Activated CD4-positive, alpha-beta T cell treated with anti-CD3 and anti-CD28 coated beads, Interleukin-2, amount 10 ng/mL, durations not matched to agents 7 days and 5 days (primary cell): ENCODE measurements at regions not wholly inside any gene's neighbourhood (a gene's known extent, or its start where the extent isn't known, plus 50 kb on each side); places are given as distances from the start of the nearest gene placed in this dataset.
"Not testable (repeated sequence)": the region's sequence is repeated elsewhere in the genome, so short reads cannot be mapped to it uniquely, and the experiment has no call there.

Experiments used
- CTCF ChIA-PET: fragments of 350-600 bp; sonication (Branson Sonifier 250); formaldehyde crosslinking; loops from one replicate; lab custom pipeline; 2021; ENCODE audit warnings: antibody characterized with exemption; lab: Charles Lee
- POLR2A ChIA-PET: fragments of 350-600 bp; sonication (Branson Sonifier 250); formaldehyde crosslinking; loops from one replicate; lab custom pipeline; 2021; ENCODE audit warnings: antibody characterized with exemption; lab: Charles Lee
- DNase-seq: peaks from one replicate; pipeline ENCODE4 v3.0.0-alpha.2; 2020
- H3K27ac Mint-ChIP-seq: one replicate; pipeline ENCODE4 v1.8.0; 2021; ENCODE audit warnings: mild to moderate bottlenecking, moderate library complexity, mixed read lengths
- H3K27me3 Mint-ChIP-seq: one replicate; pipeline ENCODE4 v1.8.0; 2021; ENCODE audit warnings: mixed read lengths
- H3K36me3 Mint-ChIP-seq: one replicate; pipeline ENCODE4 v1.8.0; 2021; ENCODE audit warnings: low read depth, mixed read lengths
- H3K4me1 Mint-ChIP-seq: one replicate; pipeline ENCODE4 v1.8.0; 2021; ENCODE audit warnings: mixed read lengths
- H3K4me3 Mint-ChIP-seq: one replicate; pipeline ENCODE4 v1.8.0; 2021; ENCODE audit warnings: mild to moderate bottlenecking, moderate library complexity, mixed read lengths
- H3K9me3 Mint-ChIP-seq: one replicate; pipeline ENCODE4 v1.8.0; 2021; ENCODE audit warnings: mixed read lengths

DNA sequence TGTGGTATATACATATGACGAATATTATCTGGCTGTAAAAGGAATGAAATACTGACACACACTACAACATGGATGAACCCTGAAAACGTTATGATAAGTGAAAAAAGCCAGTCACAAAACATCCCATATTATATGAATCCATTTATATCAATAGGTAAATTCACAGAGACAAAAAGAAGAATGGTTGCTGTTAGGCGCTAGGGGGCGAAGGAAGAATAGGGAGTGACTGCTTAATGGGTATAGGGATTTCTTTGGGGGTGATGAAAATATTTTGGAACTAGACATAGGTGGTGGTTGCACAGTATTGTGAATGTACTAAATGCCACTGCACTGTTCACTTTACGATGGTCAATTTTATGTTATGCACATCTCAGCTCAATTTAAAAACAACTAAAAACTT lies 96.4 kb upstream of the EGFL6 start:
- Mint-ChIP-seq H3K27me3 (no peaks in the 10 kb centered on the region), H3K9me3 (no peaks in the 10 kb centered on the region), H3K4me3 (no peak overlapping the region), H3K4me1 (peaks cover 32% of the 10 kb centered on the region), H3K36me3 (peaks cover 4% of the 10 kb centered on the region), H3K27ac (peak overlapping the region; percentile 96)
- DNase-seq: no peak
- ChIA-PET CTCF (interaction anchor here (1.1 to 1.8 kb wide), 2 partner anchors 16 to 526 kb away, joined by 4 to 5 read pairs; no protein-coding TSS in a partner anchor), POLR2A (no interaction called here)

DNA sequence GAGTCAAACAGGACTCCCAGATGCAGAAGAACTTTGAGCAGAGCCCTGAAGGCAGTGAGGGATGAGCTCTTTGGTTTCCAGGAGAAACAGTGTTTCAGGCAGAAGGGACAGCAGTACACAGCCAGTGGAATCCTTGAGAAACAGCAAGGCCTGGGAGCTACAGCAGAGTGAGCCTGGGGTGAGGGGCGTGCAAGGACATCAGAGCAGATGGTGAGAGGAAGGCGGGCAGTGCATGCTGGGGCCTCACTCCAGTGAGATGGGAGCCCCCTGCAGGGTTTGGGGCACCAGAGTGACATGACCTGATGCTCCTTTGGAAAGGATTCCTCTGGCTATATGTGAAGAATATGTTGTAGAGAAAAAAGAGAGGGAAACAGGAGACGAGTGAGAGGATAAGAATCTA lies 98.1 kb upstream of the EGFL6 start:
- H3K27ac Mint-ChIP-seq: no peak overlapping the region
- peaks cover 4% of the 10 kb centered on the region for H3K36me3 Mint-ChIP-seq
- ChIA-PET POLR2A (no interaction called here), CTCF (interaction anchor here (1.5 kb wide), 2 partner anchors 10 to 525 kb away, joined by 3 read pairs; no protein-coding TSS in a partner anchor)
- no peak overlapping the region for H3K4me3 Mint-ChIP-seq
- H3K4me1 Mint-ChIP-seq: peaks cover 32% of the 10 kb centered on the region
- H3K27me3 Mint-ChIP-seq: no peaks in the 10 kb centered on the region
- H3K9me3 Mint-ChIP-seq: no peaks in the 10 kb centered on the region
- no peak for DNase-seq

DNA sequence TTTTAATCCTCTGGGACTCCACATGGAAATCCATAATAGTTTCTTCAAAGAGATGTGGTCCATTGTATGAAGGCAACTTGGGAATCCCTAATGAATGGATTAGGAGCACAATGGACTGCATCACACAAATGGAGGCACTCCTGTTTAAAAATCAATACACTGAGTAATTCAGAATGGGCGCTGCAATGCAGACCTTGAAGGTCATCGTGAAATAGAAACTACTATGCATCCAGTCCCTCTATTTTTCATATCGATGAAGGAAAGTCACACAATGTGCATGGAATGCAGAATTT lies 98.8 kb upstream of the EGFL6 start:
- H3K9me3 Mint-ChIP-seq: no peaks in the 10 kb centered on the region
- ChIA-PET POLR2A (no interaction called here), CTCF (interaction anchor here (1.5 kb wide), 1 partner anchor 10 kb away, joined by 3 read pairs; no protein-coding TSS in a partner anchor)
- H3K27me3 Mint-ChIP-seq: no peaks in the 10 kb centered on the region
- no peak for DNase-seq
- H3K4me3 Mint-ChIP-seq: no peak overlapping the region
- H3K4me1 Mint-ChIP-seq: peaks cover 32% of the 10 kb centered on the region
- H3K36me3 Mint-ChIP-seq: peaks cover 4% of the 10 kb centered on the region
- no peak overlapping the region for H3K27ac Mint-ChIP-seq

DNA sequence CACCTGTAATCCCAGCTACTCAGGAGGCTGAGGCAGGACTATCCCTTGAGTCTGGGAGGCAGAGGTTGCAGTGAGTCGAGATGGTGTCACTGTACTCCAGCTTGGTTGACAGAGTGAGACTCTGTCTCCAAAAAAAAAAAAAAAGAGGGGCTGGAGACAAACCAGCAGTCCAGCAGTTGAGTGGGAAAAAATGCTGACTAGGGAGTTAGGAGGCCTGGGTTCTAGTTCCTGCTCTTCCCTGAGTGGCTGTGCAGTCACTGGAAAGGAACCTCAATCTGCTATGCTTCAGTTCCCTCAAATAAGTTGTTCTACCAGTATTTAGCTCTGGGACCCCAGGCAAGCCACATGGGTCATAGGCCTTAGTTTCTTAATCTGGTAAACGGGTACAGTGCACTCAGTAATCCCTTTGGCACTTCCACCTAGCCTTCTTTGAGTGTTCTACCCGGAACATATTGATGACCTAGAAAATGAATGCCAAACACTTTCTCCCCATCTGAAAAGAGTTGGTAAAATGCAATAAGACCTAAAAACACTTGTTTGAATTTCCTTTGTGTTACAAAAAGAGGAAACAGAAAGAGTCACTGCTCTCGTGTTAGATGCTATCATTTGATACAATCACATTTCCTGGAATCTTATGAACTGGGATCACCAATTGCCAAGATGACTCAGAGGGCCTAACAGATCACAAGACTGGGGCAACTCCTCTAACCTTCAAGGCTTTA lies 99.3 kb upstream of the EGFL6 start:
- Mint-ChIP-seq H3K4me3 (no peak overlapping the region), H3K36me3 (peaks cover 4% of the 10 kb centered on the region), H3K27me3 (no peaks in the 10 kb centered on the region), H3K4me1 (peaks cover 32% of the 10 kb centered on the region), H3K27ac (no peak overlapping the region), H3K9me3 (no peaks in the 10 kb centered on the region)
- ChIA-PET POLR2A (no interaction called here), CTCF (interaction anchor here (0.7 kb wide), 1 partner anchor 18 kb away, joined by 3 read pairs; no protein-coding TSS in a partner anchor)
- DNase-seq: no peak

DNA sequence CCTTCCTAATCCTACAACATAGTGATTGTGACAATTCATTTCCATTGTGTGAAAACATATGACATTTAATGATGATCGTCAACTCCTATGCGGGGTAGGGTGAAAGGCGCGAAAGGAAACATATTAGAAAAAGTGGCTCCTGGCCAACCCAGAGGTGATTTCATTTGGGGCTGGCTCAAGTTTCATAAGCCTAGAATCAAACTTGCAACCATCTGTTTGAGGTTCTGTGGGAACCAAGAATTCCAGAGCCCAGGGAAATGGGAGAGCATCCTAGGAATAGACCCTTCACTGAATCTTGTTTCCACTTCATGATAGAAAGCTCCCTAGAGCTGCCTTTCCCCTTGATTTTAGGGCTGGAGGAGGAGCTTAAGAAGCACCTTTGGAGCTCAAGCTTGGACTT lies 101.3 kb upstream of the EGFL6 start:
- CTCF ChIA-PET: no interaction called here

DNA sequence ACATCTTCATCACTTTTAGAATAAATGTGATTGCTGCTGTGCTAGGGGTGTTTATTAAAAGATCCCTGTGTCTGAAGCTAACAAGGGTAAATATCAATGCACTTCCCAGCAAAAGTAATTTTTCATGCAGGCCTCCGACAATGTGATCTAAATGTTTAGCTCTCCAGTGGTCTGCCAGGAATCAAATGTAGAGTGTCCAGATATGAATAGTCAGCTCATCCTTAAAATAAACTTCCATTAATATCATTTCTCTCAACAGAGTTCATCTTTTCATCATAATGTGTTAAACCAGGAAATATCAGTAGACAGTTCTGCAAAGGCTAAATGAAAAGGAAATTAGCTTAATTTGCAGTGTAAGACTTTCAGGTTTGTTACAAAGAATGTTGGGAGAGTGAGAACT lies 102.2 kb upstream of the EGFL6 start:
- ChIA-PET CTCF (interaction anchor here (0.6 to 1.4 kb wide), 2 partner anchors 18 to 454 kb away, joined by 3 to 4 read pairs; no protein-coding TSS in a partner anchor), POLR2A (no interaction called here)
- no peak for DNase-seq
- Mint-ChIP-seq H3K9me3 (peaks cover 9% of the 10 kb centered on the region), H3K27me3 (no peaks in the 10 kb centered on the region), H3K36me3 (peaks cover 2% of the 10 kb centered on the region), H3K27ac (no peak overlapping the region), H3K4me3 (no peak overlapping the region), H3K4me1 (peaks cover 11% of the 10 kb centered on the region)

More for the DNA sequence above, 101.3 kb upstream of the EGFL6 start:
- Mint-ChIP-seq H3K4me1 (peaks cover 14% of the 10 kb centered on the region), H3K27me3 (no peaks in the 10 kb centered on the region), H3K4me3 (no peak overlapping the region), H3K27ac (no peak overlapping the region), H3K36me3 (no peaks in the 10 kb centered on the region), H3K9me3 (peaks cover under 1% of the 10 kb centered on the region)
- POLR2A ChIA-PET: no interaction called here
- DNase-seq: no peak

DNA sequence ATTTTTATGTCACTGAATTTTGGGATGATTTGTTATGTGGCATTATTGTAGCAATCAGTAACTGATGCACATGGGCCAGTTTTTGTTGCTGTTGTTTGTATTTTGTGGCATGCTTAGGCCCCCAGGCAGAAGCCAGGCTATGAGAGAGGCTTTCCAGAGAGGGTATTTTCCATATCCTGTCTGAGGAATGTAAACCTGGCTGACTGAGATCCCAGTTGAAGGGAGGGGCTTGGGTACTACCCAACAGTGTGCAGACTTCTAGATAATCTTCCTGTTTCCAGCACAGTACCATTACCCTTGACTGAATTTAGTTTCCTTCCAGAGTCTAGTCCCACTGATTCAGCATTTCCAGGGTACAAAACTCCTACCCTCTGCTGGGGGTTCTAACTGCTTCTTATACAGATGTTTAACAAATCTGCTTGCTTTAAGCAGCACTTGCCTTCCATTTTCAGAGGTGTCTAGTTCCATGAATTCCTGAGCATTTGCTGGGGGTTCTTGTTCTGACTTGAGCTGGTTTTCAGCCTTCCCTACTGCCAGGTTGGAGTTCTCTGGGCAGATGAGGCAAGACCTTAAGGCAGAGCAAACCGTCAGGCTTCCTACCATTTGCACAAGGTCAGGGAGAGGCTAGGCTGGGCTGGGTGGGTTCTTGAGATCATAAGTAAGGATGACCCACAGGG lies 104.7 kb upstream of the EGFL6 start:
- H3K36me3 Mint-ChIP-seq: peaks cover 2% of the 10 kb centered on the region
- no peak overlapping the region for H3K4me3 Mint-ChIP-seq
- POLR2A ChIA-PET: no interaction called here
- H3K4me1 Mint-ChIP-seq: no peaks in the 10 kb centered on the region
- no peak for DNase-seq
- H3K9me3 Mint-ChIP-seq: peaks cover 9% of the 10 kb centered on the region
- H3K27ac Mint-ChIP-seq: no peak overlapping the region
- CTCF ChIA-PET: no interaction called here
- H3K27me3 Mint-ChIP-seq: no peaks in the 10 kb centered on the region

DNA sequence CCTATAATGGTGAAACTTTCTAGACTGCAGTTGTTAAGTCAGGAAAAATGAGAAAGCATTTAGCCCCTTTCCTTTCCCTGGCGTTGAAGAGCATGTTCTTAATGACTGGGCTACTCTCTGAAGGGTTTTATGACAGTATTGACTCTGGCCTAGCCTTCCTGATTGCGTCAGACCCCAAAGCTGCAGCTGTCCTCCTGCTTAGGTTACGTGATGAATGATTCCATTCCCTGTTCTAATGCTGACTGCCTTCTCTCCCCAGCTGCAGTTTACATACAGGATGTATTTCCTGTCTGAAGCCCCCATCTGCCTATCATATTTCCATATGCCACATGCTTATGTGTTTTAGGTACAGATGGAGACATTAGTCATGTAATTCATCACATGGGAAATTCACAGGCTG lies 105.8 kb upstream of the EGFL6 start:
- H3K9me3 Mint-ChIP-seq: peaks cover 9% of the 10 kb centered on the region
- peaks cover 2% of the 10 kb centered on the region for H3K36me3 Mint-ChIP-seq
- no peaks in the 10 kb centered on the region for H3K27me3 Mint-ChIP-seq
- no peak overlapping the region for H3K4me3 Mint-ChIP-seq
- no peaks in the 10 kb centered on the region for H3K4me1 Mint-ChIP-seq
- CTCF ChIA-PET: no interaction called here
- POLR2A ChIA-PET: no interaction called here
- DNase-seq: no peak
- H3K27ac Mint-ChIP-seq: no peak overlapping the region

DNA sequence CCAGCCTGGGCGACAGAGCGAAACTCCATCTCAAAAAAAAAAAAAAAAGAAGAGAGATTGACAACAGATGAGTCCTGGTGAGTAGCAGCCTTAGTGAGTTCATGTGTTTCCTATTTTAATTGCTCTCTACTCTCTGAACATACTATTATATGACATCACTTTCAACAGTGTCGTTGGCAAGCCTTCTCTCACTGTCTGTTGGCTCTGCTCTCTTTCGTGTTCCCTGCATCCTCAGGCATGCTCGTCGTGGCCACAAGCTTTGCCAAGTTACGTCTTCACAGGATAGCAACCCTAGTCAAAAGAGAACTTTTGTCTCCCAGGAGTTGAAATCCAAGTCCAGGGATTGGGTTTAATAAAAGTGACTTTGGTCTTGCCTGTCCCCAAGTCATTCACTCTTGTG lies 117.1 kb upstream of the EGFL6 start:
- no peaks in the 10 kb centered on the region for H3K36me3 Mint-ChIP-seq
- no peak for DNase-seq
- no peaks in the 10 kb centered on the region for H3K27me3 Mint-ChIP-seq
- no peaks in the 10 kb centered on the region for H3K9me3 Mint-ChIP-seq
- no peak overlapping the region for H3K27ac Mint-ChIP-seq
- POLR2A ChIA-PET: no interaction called here
- H3K4me1 Mint-ChIP-seq: no peaks in the 10 kb centered on the region
- CTCF ChIA-PET: interaction anchor here (0.6 kb wide), 1 partner anchor 374 kb away, joined by 4 read pairs; no protein-coding TSS in a partner anchor
- no peak overlapping the region for H3K4me3 Mint-ChIP-seq

DNA sequence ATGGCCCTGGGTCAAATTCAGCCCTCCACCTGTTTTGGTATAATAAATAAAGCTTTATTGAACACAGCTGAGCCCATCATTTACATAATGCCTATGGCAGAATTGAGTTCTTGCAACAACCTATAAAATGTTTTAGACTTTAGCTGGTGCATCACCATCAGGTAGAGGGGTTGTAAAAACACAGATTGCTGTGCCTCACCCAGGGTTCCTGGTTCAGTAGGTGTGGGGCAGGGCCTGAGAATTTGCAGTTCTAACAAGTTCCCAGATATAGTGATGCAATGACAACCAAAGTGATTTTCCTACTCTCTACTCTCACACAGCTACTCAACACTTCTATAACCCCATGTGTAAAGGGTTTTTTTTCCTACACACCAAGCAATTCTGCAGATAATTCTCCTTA lies 120.0 kb upstream of the EGFL6 start:
- Mint-ChIP-seq H3K9me3 (peaks cover 2% of the 10 kb centered on the region), H3K4me3 (no peak overlapping the region), H3K27me3 (no peaks in the 10 kb centered on the region), H3K36me3 (no peaks in the 10 kb centered on the region), H3K27ac (no peak overlapping the region), H3K4me1 (no peaks in the 10 kb centered on the region)
- CTCF ChIA-PET: no interaction called here
- POLR2A ChIA-PET: no interaction called here
- DNase-seq: no peak

DNA sequence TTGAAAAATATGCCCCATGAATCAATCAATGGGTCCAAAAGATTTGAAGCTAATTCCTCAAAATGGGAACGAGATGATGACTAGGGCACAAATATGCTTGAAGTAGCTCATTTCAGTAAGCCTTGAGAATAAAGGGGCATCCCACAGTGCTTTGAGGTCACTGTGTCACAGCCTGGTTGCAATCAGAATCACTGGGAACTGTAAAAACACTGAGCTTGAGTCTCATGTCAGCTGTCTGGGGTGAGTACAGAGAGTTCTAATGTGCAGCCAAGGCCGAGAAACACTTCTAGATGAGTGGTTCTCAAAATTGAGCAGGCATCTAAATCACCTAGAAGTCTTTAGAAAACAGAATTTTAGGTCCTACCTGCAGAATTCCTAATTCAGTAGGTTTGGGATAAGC lies 120.5 kb upstream of the EGFL6 start:
- ChIA-PET POLR2A (no interaction called here), CTCF (interaction anchor here (0.7 kb wide), 1 partner anchor 18 kb away, joined by 3 read pairs; no protein-coding TSS in a partner anchor)
- Mint-ChIP-seq H3K4me1 (no peaks in the 10 kb centered on the region), H3K27me3 (no peaks in the 10 kb centered on the region), H3K4me3 (no peak overlapping the region), H3K36me3 (no peaks in the 10 kb centered on the region), H3K9me3 (peaks cover 4% of the 10 kb centered on the region), H3K27ac (no peak overlapping the region)
- DNase-seq: no peak

DNA sequence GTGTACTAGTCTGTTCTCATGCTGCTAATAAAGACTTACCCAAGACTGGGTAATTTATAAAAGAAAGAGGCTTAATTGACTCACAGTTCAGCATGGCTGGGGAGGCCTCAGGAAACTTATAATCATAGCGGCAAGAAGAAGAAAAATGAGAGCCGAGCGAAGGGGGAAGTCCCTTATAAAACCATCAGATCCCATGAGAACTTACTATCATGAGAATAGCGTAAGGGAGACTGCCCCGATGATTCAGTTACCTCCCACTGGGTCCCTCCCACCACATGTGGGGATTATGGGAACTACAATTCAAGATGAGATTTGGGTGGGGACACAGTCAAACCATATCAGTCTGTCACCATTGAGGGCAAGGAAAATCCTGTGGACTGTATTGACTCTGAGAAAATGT lies 121.8 kb upstream of the ATXN3L start:
- H3K4me1 Mint-ChIP-seq, H3K4me3 Mint-ChIP-seq, H3K27ac Mint-ChIP-seq, DNase-seq, POLR2A ChIA-PET, H3K27me3 Mint-ChIP-seq, CTCF ChIA-PET, H3K9me3 Mint-ChIP-seq, H3K36me3 Mint-ChIP-seq: not testable (repeated sequence)

DNA sequence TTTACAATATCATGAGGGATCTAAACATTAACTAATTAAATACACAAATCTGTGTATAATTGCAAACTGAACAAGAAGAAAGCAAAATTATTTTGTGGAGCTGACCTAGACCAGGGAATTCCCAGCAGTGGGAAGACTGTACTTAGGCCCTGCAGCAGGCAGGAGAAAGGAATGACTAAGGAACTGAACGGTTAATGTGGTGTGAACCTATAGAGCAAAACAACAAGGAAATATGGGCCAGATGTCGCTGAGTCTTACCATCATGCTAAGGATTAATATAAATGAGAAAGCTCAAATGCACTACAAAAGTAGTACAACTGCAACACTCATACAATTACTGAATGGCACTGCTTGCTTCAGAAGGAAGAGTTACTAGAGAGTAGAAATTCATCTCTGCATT lies 120.3 kb upstream of the ATXN3L start:
- Mint-ChIP-seq H3K4me3 (no peak overlapping the region), H3K4me1 (no peaks in the 10 kb centered on the region), H3K9me3 (peaks cover 4% of the 10 kb centered on the region), H3K27me3 (no peaks in the 10 kb centered on the region), H3K27ac (no peak overlapping the region), H3K36me3 (no peaks in the 10 kb centered on the region)
- CTCF ChIA-PET: no interaction called here
- POLR2A ChIA-PET: no interaction called here
- DNase-seq: no peak
